ENCODE measurements at regions not wholly inside any gene's neighbourhood (a gene's known extent, or its start where the extent isn't known, plus 50 kb on each side); places are given as distances from the start of the nearest gene placed in this dataset.
A peak's percentile ranks its signal among the peaks of the same experiment; 100 is the strongest.
"Not testable (repeated sequence)": the region's sequence is repeated elsewhere in the genome, so short reads cannot be mapped to it uniquely, and the experiment has no call there.

DNA sequence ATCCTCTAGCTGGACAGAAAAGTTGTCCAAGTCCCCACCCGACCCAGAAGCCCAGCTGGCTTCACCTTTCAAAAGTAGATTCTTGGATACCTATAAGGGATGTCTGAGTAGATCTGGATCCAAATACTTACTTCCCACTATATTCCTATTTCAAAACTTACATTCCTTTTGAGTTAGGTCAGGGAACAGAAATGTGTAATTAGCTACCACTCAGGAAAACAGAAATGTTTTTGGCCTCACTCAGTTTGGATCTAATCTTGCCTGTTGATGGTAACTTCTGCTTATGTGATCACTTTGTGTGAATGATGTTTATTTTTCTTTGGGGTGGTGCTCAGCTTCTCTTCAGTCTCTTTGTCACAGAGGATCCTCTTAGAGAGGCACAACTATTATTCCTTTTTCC lies 814.4 kb upstream of the RGS18 start:
- no peak for DNase-seq (ENCODE audit: low spot score)

DNA sequence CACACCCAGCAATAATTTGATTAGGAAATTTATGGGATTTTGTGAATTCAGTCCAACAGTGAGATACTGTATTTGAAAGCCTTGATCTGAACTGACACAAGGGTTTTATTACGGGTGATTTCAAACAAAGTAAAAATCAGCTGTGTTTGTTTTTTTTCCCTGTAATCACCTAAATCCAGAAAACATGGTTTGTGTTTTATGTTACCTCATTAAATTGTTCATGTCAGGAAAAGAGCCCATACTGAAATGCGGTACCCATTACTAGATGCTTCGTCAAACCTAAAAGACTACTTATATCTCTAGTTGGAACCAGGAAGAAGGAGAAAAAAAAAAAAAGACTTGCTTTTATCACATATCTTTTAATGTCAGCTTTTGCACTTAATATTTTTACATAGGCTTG lies 811.9 kb upstream of the RGS18 start:
- no peak for DNase-seq (ENCODE audit: low spot score)

DNA sequence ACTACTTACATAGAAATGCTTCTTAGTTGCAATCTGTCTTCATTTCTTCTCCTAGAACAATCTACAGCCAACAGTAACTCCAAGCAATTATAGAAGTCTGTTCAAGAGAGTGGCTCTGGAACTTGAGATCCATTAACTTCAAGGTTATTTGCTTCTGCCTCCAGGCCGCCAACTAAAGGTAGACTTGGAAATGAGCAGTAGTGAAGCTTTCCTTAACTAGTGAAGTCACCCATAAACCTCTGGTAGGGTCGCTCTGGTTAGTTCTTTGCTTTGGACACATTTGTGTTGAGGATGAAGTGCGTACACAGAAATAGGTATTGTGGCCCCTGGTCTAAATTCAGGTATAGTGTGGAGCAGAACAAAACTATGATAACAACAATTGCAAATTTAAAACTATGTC lies 809.9 kb upstream of the RGS18 start:
- DNase-seq (ENCODE audit: low spot score) = no peak

DNA sequence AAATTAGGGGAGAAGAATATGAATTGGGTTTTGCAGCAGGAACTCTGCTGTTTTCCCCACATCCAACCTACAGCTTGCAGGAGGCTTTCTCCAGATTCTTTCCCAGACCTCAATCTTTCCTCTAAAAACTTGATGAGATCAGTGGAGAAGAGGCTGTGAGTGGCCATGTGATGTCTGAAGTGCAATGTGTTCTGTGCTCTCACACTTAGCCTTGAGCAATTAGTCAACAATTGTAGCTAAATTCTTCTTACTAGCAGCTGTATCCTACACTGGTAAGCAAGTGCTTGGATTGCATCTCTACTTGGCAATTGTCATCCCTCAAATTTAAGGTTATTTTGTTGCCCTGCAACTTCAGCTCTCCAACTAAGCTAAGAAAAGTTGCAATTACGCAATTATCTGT lies 807.3 kb upstream of the RGS18 start:
- DNase-seq (ENCODE audit: low spot score) = no peak

DNA sequence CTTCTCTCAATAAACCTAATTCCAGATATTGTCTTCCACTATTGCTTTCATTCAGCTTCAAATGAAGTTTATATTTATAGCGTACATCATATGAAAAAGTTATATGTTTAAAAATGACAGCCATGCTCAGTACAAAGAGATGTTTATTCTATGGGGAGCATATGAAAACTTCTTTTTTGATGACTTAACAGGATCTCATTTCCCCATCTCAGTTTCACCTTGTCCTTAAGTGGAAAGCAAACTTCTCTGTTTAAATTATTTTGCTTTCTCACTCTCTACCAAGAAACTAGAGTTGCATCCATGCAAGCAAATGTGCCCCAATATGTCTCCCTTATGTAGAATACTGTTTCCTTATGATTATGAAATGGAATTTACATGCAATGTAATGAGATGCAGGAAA lies 799.5 kb upstream of the RGS18 start:
- no peak for DNase-seq (ENCODE audit: low spot score)

DNA sequence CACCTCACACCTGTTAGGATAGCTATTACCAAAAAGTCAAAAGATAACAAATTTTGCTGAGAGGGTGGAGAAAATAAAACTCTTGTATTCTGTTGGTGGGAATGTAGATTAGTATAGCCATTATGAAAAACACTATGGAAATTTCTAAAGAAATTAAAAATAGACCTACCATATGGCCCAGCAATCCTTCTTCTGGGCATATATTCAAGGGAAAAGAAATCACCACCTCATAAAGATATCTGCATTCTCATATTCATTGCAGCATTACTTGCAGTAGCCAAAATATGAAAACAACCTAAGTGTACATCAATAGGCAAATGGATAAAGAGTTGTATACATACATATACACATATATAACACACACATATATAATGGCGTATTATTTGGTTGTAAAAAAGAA lies 791.6 kb upstream of the RGS18 start:
- DNase-seq (ENCODE audit: low spot score) = no peak

DNA sequence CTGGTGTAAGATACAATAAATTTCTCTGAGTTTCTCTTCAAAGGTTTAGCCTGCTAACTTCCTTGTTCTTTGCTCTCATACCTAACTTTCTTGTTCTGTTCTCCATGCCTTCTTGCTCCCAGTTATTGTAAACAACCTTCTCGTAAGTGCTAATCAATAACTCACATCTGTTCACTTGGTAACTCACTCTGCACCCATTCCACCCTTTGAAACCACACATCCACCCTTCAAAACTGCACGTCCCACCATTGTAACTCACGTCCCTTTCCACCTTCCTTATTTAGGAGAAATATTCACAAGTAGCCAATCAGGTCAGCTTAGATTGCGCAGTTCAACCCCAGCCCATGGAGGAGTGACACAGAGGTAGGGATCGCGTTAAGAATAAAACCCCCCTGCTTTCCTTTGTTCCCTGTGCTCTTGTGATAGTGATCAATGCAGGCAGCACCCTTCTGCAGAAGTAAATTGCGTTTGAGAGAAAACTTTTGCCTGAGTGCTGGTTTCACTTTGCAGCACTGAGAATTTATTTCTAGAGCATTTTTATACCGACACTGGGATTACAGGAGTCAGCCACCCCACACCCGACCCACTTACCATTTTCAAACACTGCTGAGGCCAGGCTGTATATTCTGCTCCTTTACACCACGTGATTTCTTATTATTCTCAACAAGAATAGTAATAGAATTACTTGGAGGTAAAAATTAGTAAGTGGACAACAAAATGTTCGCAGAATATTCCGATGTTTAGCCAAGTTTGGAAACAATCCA lies 789.2 kb upstream of the RGS18 start:
- no peak for DNase-seq (ENCODE audit: low spot score)

DNA sequence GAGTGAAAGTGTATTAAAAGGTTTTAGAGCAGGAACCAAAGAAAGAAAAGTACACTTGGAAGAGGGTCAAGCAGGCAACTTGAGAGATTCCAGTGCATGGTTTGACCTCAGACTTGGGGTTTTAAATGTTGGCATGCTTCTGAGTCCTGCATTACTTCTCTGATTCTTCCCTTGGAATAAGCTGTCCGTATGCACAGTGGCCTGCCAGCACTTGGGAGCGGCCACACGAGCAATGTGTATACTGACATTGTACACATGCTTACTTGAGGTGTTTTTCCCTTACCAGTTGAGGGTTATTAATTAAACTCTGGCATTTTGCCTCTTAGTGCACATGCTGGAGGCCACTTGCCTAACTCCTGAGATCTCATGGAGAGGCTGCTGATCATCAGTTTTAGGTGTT lies 786.6 kb upstream of the RGS18 start:
- no peak for DNase-seq (ENCODE audit: low spot score)

DNA sequence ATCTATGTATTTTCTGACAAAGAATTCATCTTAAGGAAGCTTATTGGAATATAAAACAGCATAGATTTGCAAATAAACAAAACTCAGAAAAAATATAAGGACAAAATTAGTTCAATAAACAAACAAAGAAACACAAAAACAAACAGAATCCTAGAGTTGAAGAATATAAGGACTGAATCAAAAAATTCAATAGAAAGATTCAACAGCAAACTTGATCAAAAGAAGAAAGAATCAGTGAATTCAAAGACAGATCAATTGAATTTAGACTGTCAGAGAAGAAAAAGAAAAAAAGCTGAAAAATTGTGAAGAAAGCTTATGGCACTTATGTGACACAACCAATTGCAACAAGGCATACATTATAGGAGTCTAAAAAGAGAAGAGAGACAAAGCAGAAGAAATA lies 770.0 kb upstream of the RGS18 start:
- no peak for DNase-seq (ENCODE audit: low spot score)

DNA sequence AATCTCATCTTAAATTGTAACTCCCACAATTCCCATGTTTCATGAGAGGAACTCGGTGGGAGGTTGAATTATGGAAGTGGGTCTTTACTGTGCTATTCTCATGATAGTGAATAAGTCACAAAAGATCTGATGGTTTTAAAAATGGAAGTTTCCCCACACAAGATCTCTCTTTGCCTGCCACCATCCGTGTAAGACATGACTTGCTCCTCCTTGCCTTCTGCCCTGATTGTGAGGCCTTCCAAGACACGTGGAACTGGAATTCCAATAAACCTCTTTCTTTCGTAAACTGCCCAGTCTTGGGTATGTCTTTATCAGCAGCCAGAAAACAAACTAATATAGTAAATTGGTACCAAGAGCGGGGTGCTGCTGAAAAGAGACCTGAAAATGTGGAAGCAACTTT lies 761.6 kb upstream of the RGS18 start:
- DNase-seq (ENCODE audit: low spot score) = no peak

DNA sequence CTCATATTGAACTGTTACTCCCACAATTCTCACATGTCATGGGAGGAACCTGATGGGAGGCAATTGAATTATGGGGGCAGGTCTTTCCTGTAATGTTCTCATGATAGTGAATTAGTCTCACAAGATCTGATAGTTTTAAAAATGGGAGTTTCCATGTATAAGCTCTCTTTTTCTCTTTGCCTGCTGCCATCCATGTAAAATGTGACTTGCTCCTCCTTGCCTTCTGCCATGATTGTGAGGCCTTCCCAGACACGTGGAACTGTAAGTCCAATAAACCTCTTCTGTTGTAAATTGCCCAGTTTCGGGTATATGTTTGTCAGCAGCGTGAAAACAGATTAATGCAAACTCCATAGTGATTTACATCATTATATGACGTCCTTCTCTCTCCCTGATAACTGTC lies 759.7 kb upstream of the RGS18 start:
- DNase-seq (ENCODE audit: low spot score) = no peak

DNA sequence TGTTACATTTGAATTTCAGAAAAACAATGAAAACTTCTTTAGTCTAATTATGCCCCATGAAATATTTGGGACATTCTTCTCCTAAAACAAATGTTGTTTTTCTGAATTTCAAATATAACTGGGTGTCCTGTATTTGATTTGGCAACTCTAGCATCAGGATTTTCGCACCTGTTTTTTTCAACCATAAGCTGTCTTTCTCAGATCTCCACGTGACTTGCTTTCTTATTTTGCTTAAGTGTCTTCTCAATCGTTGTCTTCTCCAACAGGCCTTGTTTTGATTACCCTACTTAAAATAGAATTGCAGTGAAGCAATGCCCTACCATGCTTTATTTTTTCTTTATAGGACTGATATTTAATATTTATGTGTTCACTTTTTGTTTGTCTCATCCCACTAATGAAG lies 752.8 kb upstream of the RGS18 start:
- no peak for DNase-seq (ENCODE audit: low spot score)

DNA sequence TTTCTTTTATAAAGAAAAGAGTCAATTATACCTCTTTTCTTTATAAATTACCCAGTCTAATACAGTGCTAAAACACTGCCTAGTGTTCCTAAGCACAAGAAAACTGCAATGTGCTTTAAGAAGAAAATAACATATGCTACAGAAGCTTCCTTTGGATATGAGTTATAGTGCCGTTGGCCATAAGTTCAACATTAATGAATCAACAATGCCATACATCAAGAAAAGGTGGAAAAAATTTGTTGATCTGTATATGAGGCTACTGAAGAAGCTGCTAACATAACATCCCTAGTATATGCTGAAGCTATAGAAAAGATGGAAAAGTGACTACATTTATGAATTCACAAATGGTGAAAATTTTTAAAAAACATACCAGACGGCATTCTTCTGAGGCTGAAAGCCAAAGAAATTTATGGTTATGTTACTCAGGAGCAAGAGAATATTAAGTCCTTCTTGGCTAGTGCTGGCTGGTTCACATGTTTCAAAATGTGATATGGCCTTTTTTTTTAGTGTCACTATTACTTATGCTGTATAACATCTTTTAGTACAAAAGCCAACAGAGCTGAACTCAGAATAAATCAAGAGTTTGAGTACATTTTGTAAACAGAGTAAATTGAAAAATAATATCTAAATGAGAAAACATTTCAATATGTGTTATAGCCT lies 743.2 kb upstream of the RGS18 start:
- DNase-seq (ENCODE audit: low spot score) = no peak

DNA sequence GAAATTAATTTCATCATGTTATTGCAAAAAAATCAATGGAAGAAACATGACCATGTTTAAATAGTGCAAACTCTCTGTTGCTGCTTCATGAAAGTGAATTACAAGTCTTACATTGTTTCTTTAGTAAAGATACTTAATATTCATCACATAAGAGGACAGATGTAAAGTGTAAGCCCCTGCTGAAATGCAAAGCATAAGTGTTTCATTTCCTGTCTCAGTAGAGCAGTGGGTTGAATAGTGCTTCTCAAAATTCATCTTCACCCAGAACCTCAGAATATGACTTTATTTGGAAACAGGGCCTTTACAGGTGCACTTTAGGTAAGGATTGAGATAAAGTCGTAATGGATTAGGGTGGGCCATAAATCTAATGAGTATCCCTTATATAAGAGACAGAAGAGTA lies 738.4 kb upstream of the RGS18 start:
- no peak for DNase-seq (ENCODE audit: low spot score)

DNA sequence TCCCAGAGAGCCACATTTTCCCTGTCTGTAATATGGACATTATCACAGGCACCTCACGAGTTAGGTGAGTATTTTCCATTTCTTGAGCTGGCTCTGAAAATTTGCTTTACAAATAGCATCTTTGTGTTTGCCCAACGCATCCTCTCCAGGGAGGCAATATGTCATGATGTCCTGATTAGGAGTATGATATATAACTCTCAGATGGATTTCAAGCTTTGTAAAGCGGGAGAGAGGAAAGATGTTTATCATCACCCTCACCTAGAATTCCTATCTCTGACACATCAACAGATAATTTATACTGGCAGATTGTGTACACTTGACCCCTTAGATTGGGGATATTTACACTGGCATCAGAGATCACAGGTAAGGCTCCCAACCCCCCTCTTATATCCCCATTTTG lies 730.7 kb upstream of the RGS18 start:
- no peak for DNase-seq (ENCODE audit: low spot score)

DNA sequence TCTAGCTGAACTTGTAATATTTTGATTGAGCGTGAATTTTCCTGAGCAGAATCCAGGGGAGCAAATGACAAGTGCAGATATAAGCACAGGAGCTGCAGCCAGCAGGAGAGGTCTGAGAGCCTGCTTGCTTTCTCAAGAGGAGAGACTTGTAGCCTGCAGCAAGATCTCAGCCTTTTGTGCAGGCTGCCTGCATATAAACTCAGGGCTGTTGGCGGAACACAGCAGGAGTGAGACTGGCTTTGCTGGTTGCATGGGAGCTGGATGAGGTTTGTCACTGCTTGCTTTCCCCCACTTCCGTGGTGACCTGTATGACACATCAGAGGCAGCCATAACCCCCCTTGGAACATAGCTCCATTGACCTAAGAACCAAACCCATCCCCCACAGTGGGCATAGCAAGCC lies 725.4 kb upstream of the RGS18 start:
- no peak for DNase-seq (ENCODE audit: low spot score)

DNA sequence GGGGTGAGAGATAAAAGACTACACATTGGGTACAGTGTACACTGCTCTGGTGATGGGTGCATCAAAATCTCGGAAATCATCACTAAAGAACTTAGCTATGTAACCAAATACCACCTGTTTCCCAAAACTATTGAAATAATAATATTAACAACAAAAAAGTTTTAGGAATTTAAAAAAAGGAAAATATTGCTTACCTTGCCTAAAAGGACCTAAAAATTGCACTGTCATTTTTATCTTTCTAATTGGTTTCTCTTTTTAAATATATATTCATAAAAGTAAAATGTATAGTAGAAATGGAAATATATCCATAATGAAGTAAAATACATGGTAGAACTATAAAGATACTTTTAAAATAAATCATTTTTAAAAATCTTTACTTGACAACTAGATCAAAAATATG lies 719.3 kb upstream of the RGS18 start:
- DNase-seq (ENCODE audit: low spot score) = no peak

DNA sequence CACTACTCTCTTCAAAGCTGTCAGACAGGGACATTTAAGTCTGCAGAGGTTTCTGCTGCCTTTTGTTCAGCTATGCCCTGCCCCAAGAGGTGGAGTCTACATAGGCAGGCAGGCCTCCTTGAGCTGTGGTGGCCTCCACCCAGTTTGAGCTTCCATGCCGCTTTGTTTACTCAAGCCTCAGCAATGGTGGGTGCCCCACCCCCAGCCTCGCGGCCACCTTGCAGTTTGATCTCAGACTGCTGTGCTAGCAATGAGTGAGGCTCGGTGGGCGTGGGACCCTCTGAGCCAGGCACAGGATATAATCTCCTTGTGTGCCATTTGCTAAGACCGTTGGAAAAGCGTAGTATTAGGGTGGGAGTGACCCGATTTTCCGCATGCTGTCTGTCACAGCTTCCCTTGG lies 710.0 kb upstream of the RGS18 start:
- not testable (repeated sequence) for DNase-seq (ENCODE audit: low spot score)

DNA sequence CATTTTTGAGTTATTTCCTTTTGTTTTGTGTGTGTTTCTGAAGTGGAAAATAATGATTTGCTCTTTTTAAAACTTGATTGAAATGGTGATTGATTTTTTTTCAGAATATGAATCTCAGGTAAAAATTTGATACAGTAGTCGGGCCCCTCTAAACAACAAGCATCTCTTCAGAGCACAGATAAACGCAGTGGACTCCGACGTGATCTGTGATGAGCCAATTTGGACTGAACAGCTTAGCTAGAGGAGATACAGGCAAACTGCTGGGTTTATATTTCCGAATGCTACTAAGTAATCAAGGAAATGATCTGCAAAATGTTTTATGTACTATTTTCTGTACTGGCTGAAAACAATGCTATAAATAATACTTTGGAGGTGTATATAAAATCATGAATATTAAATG lies 705.7 kb upstream of the RGS18 start:
- no peak for DNase-seq (ENCODE audit: low spot score)

DNA sequence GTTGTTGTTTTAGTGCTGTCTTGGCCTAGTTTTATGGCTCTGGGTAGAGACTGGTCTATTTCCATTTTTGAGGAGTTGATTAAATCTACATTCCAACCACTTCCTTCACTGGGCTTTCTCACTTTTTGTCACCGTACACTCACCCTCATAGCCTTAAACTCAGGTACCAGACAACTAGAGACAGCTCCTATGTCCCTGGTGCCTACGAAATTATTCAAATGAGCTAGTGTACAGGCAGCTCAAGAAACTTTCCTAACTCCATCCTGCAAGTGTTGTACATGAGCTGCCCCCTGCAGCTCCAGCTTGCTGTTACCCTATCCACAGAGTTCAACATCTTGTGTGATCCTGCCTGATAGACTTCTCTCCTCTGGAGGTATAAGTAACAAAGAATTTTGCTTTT lies 704.8 kb upstream of the RGS18 start:
- DNase-seq (ENCODE audit: low spot score) = no peak

DNA sequence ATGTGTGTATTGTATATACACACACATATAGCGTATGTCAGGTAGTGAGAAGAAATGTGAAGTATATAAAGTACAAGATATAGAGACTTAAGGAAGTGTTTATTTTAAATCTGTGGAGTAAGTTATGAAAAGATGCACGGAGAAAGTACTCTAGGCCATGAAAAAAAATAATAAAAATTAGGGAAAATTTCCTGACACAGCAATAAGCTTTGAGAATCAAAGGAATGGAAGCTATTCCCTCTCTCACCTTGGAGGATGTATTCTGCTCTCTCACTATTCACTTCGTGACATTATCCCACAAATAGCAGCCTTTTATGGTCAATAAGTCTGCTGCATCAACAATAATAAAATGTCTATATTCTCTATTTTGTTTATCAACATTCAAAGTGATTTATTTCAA lies 700.4 kb upstream of the RGS18 start:
- DNase-seq (ENCODE audit: low spot score) = no peak

DNA sequence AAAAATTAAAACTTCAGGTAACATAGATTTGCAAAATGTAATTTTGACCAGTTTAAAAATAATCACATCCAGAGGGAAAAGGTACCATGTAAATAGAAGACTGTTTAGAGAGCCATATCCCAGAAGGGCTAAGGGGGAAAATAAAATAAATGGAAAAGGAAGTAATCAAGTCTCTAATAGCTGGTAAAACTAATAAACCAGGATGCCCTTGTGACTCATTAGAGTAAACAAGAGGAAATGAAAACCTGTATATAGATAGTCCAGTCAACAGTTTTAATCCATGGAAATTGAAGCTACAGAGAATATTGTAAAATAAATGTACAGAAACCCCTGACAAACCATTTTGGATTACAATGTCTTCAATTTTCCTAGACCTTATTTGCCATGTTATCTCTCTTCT lies 698.0 kb upstream of the RGS18 start:
- peak; percentile 25 for DNase-seq (ENCODE audit: low spot score)

DNA sequence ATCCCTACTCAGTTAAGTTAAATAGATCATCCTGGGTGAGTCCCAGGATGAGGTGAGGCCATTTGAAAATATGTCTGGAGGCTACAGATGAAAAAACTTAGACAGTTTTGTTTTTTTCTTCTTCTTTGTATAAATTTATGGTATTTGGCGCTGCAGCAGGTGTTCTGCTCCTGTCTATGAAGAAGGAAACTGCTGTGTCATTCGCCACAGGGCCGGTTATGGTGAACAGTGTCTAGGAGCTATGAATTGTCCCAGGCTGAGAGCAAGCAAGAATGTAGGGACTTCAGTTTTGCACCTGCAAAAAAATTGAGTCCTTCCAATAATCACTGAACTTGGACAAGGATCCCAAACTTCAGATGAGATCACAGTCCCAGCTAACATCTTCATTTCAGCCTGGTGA lies 674.3 kb upstream of the RGS18 start:
- DNase-seq (ENCODE audit: low spot score) = no peak

DNA sequence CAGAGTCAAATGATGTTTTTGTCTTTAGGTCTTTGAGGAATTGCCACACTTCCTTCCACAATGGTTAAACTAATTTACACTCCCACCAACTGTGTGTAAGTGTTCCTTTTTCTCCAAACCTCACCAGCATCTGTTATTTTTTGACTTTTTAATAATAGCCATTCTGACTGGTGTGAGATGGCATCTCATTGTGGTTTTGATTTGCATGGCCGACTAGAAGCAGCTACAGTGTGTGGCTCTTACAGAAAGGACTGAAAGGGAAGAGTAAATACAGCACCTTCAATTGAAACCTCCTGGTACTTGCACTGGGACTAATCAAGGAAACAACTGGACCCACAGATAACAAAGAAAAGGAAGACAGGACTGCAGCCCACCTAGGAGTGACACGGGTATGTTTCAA lies 668.0 kb upstream of the RGS18 start:
- DNase-seq (ENCODE audit: low spot score) = no peak

Data from HT-29 (cell line).